GM12891 (cell line): ENCODE measurements at regions not wholly inside any gene's neighbourhood (a gene's known extent, or its start where the extent isn't known, plus 50 kb on each side); places are given as distances from the start of the nearest gene placed in this dataset.

Experiments
- POLR2A ChIP-seq: IDR thresholded peaks from 2 replicates; pipeline ENCODE4 v1.6.1; 2011; ENCODE audit warnings: low read depth, low read length, control low read depth
- POLR2AphosphoS5 ChIP-seq: IDR thresholded peaks from 2 replicates; pipeline ENCODE4 v1.6.1; 2011; ENCODE audit warnings: low read depth, low read length, control low read depth
- SPI1 ChIP-seq: IDR thresholded peaks from 2 replicates; pipeline ENCODE4 v1.6.1; 2011; ENCODE audit warnings: low read depth, low read length, control low read depth
- TAF1 ChIP-seq: IDR thresholded peaks from 2 replicates; pipeline ENCODE4 v1.6.1; 2011; ENCODE audit warnings: low read depth, low read length, control low read depth

GRCh38 chr15:96559087-96559486 lies 228.6 kb downstream of the NR2F2 start:
- TF ChIP-seq SPI1 (no peak), POLR2A (no peak), TAF1 (no peak), POLR2AphosphoS5 (no peak)
